ENCODE measurements at regions not wholly inside any gene's neighbourhood (a gene's known extent, or its start where the extent isn't known, plus 50 kb on each side); places are given as distances from the start of the nearest gene placed in this dataset.

GRCh38 chr7:118449797-118450567 lies 225.5 kb downstream of the ANKRD7 start:
- in situ Hi-C loops (cut with MboI; ENCODE audit: low sequenced_read_pairs), result no loop called here
- no peak overlapping the region for H2BK5ac ChIP-seq (ENCODE audit: low read depth, low read length, poor library complexity, severe bottlenecking)
- no peak overlapping the region for H3K56ac ChIP-seq (ENCODE audit: extremely low read depth, insufficient read depth, low read length)
- no peaks in the 10 kb centered on the region for H3K9me3 ChIP-seq (ENCODE audit: control insufficient read depth, insufficient read depth, low read length)
- H3K4me1 ChIP-seq (ENCODE audit: control insufficient read depth, insufficient read depth, low read length), result no peaks in the 10 kb centered on the region
- no peak overlapping the region for H4K8ac ChIP-seq (ENCODE audit: low read depth in 2 of 2, low read length in 2 of 2)
- ATAC-seq (ENCODE audit: low read depth) (no peak), DNase-seq (no peak)
- no peak overlapping the region for H2AK5ac ChIP-seq (ENCODE audit: low read depth, low read length)
- H3K79me1 ChIP-seq (ENCODE audit: low read depth in 1 of 2, low read length in 2 of 2), result no peaks in the 10 kb centered on the region
- H3K27ac ChIP-seq (ENCODE audit: insufficient read depth, low read length), result no peak overlapping the region
- BruUV-seq (replicated peaks), result no TSS peak
- ChIA-PET POLR2A (ENCODE audit: unreplicated experiment) (no interaction called here), CTCF (no interaction called here)
- H3K9ac ChIP-seq (ENCODE audit: low read depth, low read length), result no peak overlapping the region
- H2BK120ac ChIP-seq (ENCODE audit: low read depth, low read length), result no peak overlapping the region
- no peak overlapping the region for H2BK20ac ChIP-seq (ENCODE audit: low read depth, low read length)
- H3K4me2 ChIP-seq (ENCODE audit: low read depth, low read length), result no peak overlapping the region
- H2AFZ ChIP-seq (replicated peaks; ENCODE audit: low read length, poor library complexity), result no peak overlapping the region
- no peaks in the 10 kb centered on the region for H3K27me3 ChIP-seq (ENCODE audit: control insufficient read depth, insufficient read depth, low read length)
- no peak overlapping the region for H4K91ac ChIP-seq (ENCODE audit: insufficient read depth, low read depth, low read length)
- dilution Hi-C loops (cut with HindIII; ENCODE audit: low sequenced_read_pairs, unreplicated experiment), result no loop called here
- no peak overlapping the region for H4K5ac ChIP-seq (ENCODE audit: low read depth, low read length)
- no peak overlapping the region for H3K23ac ChIP-seq (ENCODE audit: low read depth, low read length)
- H3K9me1 ChIP-seq (ENCODE audit: insufficient read depth, low read length), result no peaks in the 10 kb centered on the region
- WGBS, 2 experiments (ENCODE audit: extremely low coverage in 2 of 2, insufficient read length in 1 of 2), result no CpG with 5 or more reads among the region's 2 CpGs
- no peak overlapping the region for H2AK9ac ChIP-seq (replicated peaks; ENCODE audit: low read depth, low read length, poor library complexity)
- H4K20me1 ChIP-seq (ENCODE audit: insufficient read depth, low read length), result no peaks in the 10 kb centered on the region
- no peak overlapping the region for H3K4me3 ChIP-seq (ENCODE audit: insufficient read depth, low read depth, low read length)
- no peak overlapping the region for H3K4ac ChIP-seq (ENCODE audit: low read depth, low read length)
- intact Hi-C loops (cut with micrococcal nuclease), result no loop called here
- TF ChIP-seq, protein P1, sequence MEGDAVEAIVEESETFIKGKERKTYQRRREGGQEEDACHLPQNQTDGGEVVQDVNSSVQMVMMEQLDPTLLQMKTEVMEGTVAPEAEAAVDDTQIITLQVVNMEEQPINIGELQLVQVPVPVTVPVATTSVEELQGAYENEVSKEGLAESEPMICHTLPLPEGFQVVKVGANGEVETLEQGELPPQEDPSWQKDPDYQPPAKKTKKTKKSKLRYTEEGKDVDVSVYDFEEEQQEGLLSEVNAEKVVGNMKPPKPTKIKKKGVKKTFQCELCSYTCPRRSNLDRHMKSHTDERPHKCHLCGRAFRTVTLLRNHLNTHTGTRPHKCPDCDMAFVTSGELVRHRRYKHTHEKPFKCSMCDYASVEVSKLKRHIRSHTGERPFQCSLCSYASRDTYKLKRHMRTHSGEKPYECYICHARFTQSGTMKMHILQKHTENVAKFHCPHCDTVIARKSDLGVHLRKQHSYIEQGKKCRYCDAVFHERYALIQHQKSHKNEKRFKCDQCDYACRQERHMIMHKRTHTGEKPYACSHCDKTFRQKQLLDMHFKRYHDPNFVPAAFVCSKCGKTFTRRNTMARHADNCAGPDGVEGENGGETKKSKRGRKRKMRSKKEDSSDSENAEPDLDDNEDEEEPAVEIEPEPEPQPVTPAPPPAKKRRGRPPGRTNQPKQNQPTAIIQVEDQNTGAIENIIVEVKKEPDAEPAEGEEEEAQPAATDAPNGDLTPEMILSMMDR (conservative IDR thresholded peaks at IDR 0.05; ENCODE audit: low read depth, low read length), result no peak
- TF ChIP-seq ELK1 (IDR thresholded peaks at IDR 0.05; ENCODE audit: borderline replicate concordance, low read depth, low read length) (no peak), MAZ (IDR thresholded peaks at IDR 0.05; ENCODE audit: borderline replicate concordance, low read depth, low read length) (no peak), RCOR1 (IDR thresholded peaks at IDR 0.05; ENCODE audit: insufficient replicate concordance, low read length) (no peak)
- H3K36me3 ChIP-seq (ENCODE audit: control insufficient read depth, insufficient read depth, low read length), result no peaks in the 10 kb centered on the region
- H2BK15ac ChIP-seq (ENCODE audit: low read depth, low read length), result no peak overlapping the region
- H3K14ac ChIP-seq (replicated peaks; ENCODE audit: low read depth, low read length), result no peak overlapping the region
- no peak overlapping the region for H3K18ac ChIP-seq (ENCODE audit: low read depth, low read length)

Measured in IMR-90 (cell line).